ENCODE measurements at regions not wholly inside any gene's neighbourhood (a gene's known extent, or its start where the extent isn't known, plus 50 kb on each side); places are given as distances from the start of the nearest gene placed in this dataset.

- ATAC-seq (ENCODE audit: low read depth): no peak
Measured at GRCh38 chr4:138070816-138071215, 171.3 kb downstream of the SLC7A11 start.

GRCh38 chr4:138063581-138063980 lies 178.6 kb downstream of the SLC7A11 start:
- ATAC-seq (ENCODE audit: low read depth) (no peak), DNase-seq (ENCODE audit: low spot score) (no peak)
- Histone ChIP-seq H3K9me3 (ENCODE audit: severe bottlenecking) (no peaks in the 10 kb centered on the region), H3K27me3 (ENCODE audit: insufficient read depth, poor library complexity, severe bottlenecking) (no peaks in the 10 kb centered on the region), H3K36me3 (ENCODE audit: low read depth) (no peaks in the 10 kb centered on the region), H3K4me1 (ENCODE audit: insufficient read depth, poor library complexity, severe bottlenecking) (no peaks in the 10 kb centered on the region), H3K4me3 (ENCODE audit: severe bottlenecking) (no peak overlapping the region), H3K27ac (ENCODE audit: poor library complexity, severe bottlenecking) (no peak overlapping the region)
- no peak for TF ChIP-seq CTCF (IDR thresholded peaks at IDR 0.05; ENCODE audit: poor library complexity, severe bottlenecking)

More at GRCh38 chr4:138070816-138071215, 171.3 kb downstream of the SLC7A11 start:
- no peaks in the 10 kb centered on the region for H3K4me1 ChIP-seq (ENCODE audit: insufficient read depth, poor library complexity, severe bottlenecking)
- TF ChIP-seq CTCF (IDR thresholded peaks at IDR 0.05; ENCODE audit: poor library complexity, severe bottlenecking): no peak
- no peaks in the 10 kb centered on the region for H3K9me3 ChIP-seq (ENCODE audit: severe bottlenecking)
- no peaks in the 10 kb centered on the region for H3K36me3 ChIP-seq (ENCODE audit: low read depth)
- no peak overlapping the region for H3K4me3 ChIP-seq (ENCODE audit: severe bottlenecking)
- H3K27ac ChIP-seq (ENCODE audit: poor library complexity, severe bottlenecking): no peak overlapping the region
- DNase-seq (ENCODE audit: low spot score): no peak
- no peaks in the 10 kb centered on the region for H3K27me3 ChIP-seq (ENCODE audit: insufficient read depth, poor library complexity, severe bottlenecking)

DNA sequence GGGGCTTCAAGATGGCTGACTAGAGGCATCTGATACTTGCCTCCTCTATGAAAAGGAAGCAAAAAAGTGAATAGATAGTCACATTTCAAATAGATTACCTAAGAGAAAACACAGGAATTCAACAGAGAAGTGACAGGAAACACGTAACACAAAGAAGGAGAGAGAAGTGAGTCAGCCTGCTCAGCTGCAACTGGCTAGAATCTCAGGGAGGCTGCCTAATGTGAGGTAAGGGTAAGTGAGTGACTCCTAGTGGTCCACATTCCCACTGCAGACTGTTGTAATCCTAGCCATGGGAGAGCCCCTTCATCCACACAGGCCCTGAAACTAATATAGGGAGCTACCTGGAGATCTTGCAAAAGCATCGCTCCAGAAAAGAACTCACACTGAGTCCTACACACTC lies 179.2 kb downstream of the SLC7A11 start:
- no peak for DNase-seq (ENCODE audit: low spot score)

DNA sequence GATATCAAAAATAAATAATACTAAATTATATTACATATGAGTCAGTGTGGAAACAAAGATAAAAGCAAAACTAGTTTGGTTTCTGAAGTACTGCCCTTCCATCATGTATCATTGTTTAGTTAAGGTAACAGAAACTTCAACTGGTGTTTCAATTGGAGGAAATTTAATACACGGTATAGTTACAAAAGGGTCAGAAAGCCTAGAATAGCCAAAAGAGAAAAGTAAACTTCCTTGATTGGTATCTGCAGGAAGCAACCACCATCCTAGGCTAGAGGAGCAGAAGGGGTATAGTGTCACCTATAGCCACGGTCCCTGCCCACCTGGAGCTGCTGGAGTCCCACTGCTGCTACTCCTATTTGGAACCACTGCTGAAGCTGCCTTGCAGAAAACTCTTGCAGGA lies 185.6 kb downstream of the SLC7A11 start:
- Histone ChIP-seq H3K9me3 (ENCODE audit: severe bottlenecking) (no peaks in the 10 kb centered on the region), H3K36me3 (ENCODE audit: low read depth) (no peaks in the 10 kb centered on the region), H3K27me3 (ENCODE audit: insufficient read depth, poor library complexity, severe bottlenecking) (no peaks in the 10 kb centered on the region), H3K27ac (ENCODE audit: poor library complexity, severe bottlenecking) (peak overlapping the region; percentile 92), H3K4me1 (ENCODE audit: insufficient read depth, poor library complexity, severe bottlenecking) (peaks cover 37% of the 10 kb centered on the region), H3K4me3 (ENCODE audit: severe bottlenecking) (no peak overlapping the region)
- no peak for TF ChIP-seq CTCF (IDR thresholded peaks at IDR 0.05; ENCODE audit: poor library complexity, severe bottlenecking)
- ATAC-seq (ENCODE audit: low read depth) (no peak), DNase-seq (ENCODE audit: low spot score) (no peak)

More for the DNA sequence above, 179.2 kb downstream of the SLC7A11 start:
- Histone ChIP-seq H3K36me3 (ENCODE audit: low read depth) (no peaks in the 10 kb centered on the region), H3K27ac (ENCODE audit: poor library complexity, severe bottlenecking) (no peak overlapping the region), H3K4me3 (ENCODE audit: severe bottlenecking) (no peak overlapping the region), H3K9me3 (ENCODE audit: severe bottlenecking) (no peaks in the 10 kb centered on the region), H3K27me3 (ENCODE audit: insufficient read depth, poor library complexity, severe bottlenecking) (no peaks in the 10 kb centered on the region), H3K4me1 (ENCODE audit: insufficient read depth, poor library complexity, severe bottlenecking) (no peaks in the 10 kb centered on the region)
- 0 out of 3 replicates have a peak, but pooled peaks have one; percentile 14 for ATAC-seq (ENCODE audit: low read depth)
- TF ChIP-seq CTCF (IDR thresholded peaks at IDR 0.05; ENCODE audit: poor library complexity, severe bottlenecking): no peak

DNA sequence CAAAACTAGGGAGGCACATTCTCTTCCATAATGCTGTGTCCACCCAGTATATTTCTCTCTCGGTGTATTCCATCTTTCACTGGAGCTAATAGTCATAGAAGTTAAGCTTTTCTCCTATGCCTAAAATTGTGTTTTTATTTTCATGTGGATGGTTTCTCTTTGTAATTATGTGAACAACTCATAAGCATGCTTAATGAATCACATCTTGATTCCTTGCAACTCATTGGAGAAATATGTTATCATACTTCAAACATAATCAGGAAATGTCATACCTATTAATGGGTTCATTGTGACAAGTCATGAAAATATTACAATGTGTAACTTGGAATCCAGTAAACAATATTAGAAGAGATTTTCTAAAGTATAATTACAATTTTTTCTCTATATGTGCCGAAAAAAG lies 186.3 kb downstream of the SLC7A11 start:
- no peaks in the 10 kb centered on the region for H3K36me3 ChIP-seq (ENCODE audit: low read depth)
- peaks cover 37% of the 10 kb centered on the region for H3K4me1 ChIP-seq (ENCODE audit: insufficient read depth, poor library complexity, severe bottlenecking)
- no peak for TF ChIP-seq CTCF (IDR thresholded peaks at IDR 0.05; ENCODE audit: poor library complexity, severe bottlenecking)
- DNase-seq (ENCODE audit: low spot score) (no peak), ATAC-seq (ENCODE audit: low read depth) (peak; percentile 23; the same call in 1 of the 3 replicates)
- no peak overlapping the region for H3K4me3 ChIP-seq (ENCODE audit: severe bottlenecking)
- H3K27ac ChIP-seq (ENCODE audit: poor library complexity, severe bottlenecking): peak overlapping the region; percentile 92
- H3K27me3 ChIP-seq (ENCODE audit: insufficient read depth, poor library complexity, severe bottlenecking): no peaks in the 10 kb centered on the region
- no peaks in the 10 kb centered on the region for H3K9me3 ChIP-seq (ENCODE audit: severe bottlenecking)

Data from RWPE2 (cell line).